ENCODE measurements at regions not wholly inside any gene's neighbourhood (a gene's known extent, or its start where the extent isn't known, plus 50 kb on each side); places are given as distances from the start of the nearest gene placed in this dataset.

DNA sequence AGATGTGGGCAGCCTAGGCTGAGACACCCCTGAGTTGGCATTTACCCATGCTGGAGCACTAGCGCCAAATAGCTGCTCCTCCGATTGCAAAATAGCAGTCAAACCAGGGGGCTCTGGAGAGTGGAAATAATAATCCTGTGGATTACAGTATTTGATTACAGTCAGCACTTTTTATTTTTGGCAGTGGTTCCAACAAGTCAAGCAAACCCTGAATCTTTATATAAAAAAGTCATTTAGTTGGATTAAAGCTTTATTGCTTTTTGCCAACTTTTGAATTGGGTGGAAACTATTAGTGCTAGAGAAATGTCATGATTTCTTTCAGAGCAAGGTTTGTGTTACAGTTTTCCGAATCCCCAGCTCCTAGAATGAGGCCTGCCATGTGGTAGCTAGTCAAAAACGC, 99.3 kb upstream of the FAM20A start:
- Histone ChIP-seq H3K27me3 (ENCODE audit: control insufficient read depth, insufficient read depth, low read length) (no peaks in the 10 kb centered on the region), H3K4me3 (ENCODE audit: low read length) (no peak overlapping the region), H3K27ac (ENCODE audit: low read length) (peak overlapping the region; percentile 37), H3K4me1 (ENCODE audit: control insufficient read depth, insufficient read depth, low read length) (peaks cover 24% of the 10 kb centered on the region), H3K36me3 (ENCODE audit: control insufficient read depth, insufficient read depth, low read length) (no peaks in the 10 kb centered on the region), H3K9me3 (ENCODE audit: control insufficient read depth, low read depth, low read length) (no peaks in the 10 kb centered on the region)
- WGBS (ENCODE audit: insufficient coverage, low lambda C conversion rate) = 80% methylated on average over 1 of the region's 4 CpGs
- DNase-seq = no peak

DNA sequence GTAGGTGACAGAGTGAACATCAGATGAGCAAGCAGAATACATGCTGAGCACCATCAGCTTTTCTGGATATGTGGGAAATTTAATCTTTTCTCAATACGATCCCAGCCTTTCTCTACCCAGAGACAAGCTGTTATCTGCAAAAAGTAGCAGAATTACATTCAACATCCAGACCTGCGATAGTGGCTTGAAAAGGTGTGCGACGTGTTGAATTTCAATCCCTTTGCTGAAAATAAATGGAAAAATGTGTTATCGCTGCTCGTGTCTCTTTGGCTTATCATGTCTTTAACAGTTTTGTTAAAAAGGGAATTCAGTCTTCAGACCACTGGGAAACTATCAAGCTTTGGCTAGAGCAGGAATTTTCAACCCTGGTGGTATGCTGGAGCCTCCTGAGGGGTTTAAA, 98.8 kb upstream of the FAM20A start:
- Histone ChIP-seq H3K27me3 (ENCODE audit: control insufficient read depth, insufficient read depth, low read length) (no peaks in the 10 kb centered on the region), H3K4me3 (ENCODE audit: low read length) (no peak overlapping the region), H3K9me3 (ENCODE audit: control insufficient read depth, low read depth, low read length) (no peaks in the 10 kb centered on the region), H3K27ac (ENCODE audit: low read length) (no peak overlapping the region), H3K4me1 (ENCODE audit: control insufficient read depth, insufficient read depth, low read length) (peaks cover 24% of the 10 kb centered on the region), H3K36me3 (ENCODE audit: control insufficient read depth, insufficient read depth, low read length) (no peaks in the 10 kb centered on the region)
- WGBS (ENCODE audit: insufficient coverage, low lambda C conversion rate) = 100% methylated on average over 4 of the region's 6 CpGs
- DNase-seq = no peak

DNA sequence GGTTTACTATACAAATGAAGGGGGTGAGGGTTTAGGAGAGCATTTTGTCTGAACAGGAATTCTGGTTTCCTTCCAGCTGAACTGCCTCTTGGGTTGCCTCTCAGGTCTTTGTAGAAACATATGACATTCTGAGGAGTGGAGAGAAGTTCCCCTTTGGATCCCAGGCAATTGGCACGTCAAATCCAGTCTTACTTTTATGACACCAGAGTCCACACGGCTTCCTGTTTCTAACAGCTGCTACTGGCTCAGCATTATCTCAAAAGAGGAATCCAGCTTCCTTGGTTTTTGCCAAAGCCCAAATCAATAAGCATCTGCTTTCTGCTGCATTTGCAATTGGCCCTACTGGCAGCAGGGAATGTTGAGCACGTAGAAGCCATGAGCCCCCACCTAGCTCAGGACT, 97.6 kb upstream of the FAM20A start:
- H3K4me1 ChIP-seq (ENCODE audit: control insufficient read depth, insufficient read depth, low read length) = peaks cover 24% of the 10 kb centered on the region
- no CpG with 5 or more reads among the region's 3 CpGs for WGBS (ENCODE audit: insufficient coverage, low lambda C conversion rate)
- H3K9me3 ChIP-seq (ENCODE audit: control insufficient read depth, low read depth, low read length) = no peaks in the 10 kb centered on the region
- peak overlapping the region; percentile 14 for H3K27ac ChIP-seq (ENCODE audit: low read length)
- no peaks in the 10 kb centered on the region for H3K27me3 ChIP-seq (ENCODE audit: control insufficient read depth, insufficient read depth, low read length)
- no peak overlapping the region for H3K4me3 ChIP-seq (ENCODE audit: low read length)
- no peaks in the 10 kb centered on the region for H3K36me3 ChIP-seq (ENCODE audit: control insufficient read depth, insufficient read depth, low read length)
- peak; percentile 63 to 86 for DNase-seq

DNA sequence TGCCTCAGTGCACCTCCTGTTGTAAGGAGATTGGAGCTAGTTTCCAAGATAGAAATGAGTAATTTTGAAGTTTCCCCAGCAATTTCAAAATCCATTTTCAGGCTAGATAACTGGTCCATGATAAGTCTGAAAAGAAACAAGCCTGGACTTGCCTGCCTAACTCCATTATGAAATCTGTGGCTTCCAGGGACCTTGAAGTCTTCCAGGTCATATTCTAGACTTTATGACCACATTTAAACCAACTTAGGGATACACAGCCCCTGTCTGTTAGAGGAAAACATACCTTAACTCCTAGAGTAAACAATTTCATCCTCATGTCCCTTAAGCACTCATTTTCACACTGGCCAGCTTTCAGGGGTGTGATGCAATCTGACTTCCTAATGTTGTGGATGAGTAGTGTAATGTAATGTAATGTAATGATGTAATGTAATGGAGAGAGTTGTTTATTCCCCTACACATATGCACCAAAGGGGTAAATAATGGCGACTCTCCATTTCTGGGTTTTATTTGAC, 96.7 kb upstream of the FAM20A start:
- Histone ChIP-seq H3K4me3 (ENCODE audit: low read length) (no peak overlapping the region), H3K9me3 (ENCODE audit: control insufficient read depth, low read depth, low read length) (no peaks in the 10 kb centered on the region), H3K27me3 (ENCODE audit: control insufficient read depth, insufficient read depth, low read length) (no peaks in the 10 kb centered on the region), H3K36me3 (ENCODE audit: control insufficient read depth, insufficient read depth, low read length) (no peaks in the 10 kb centered on the region), H3K4me1 (ENCODE audit: control insufficient read depth, insufficient read depth, low read length) (peaks cover 24% of the 10 kb centered on the region), H3K27ac (ENCODE audit: low read length) (peak overlapping the region; percentile 14)
- WGBS (ENCODE audit: insufficient coverage, low lambda C conversion rate) = no CpG with 5 or more reads among the region's 1 CpG
- DNase-seq = peak; percentile 16 to 39

DNA sequence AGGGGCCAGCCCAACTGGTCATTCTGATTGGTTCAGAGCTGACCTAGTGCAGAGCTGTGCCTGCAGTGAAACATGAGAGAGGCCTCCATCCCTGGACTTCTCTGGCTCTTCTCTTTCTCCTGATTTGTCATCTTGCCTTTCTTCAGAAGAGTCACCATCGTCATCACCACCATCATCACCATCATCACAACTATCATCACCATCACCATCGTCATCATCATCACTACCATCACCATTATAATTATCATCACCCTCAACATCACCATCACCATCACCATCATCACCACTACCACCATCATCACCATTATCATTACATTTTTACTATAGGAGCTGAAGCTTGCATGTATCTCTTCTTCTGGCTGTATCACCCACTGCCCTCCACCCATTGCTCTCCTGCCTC, 94.5 kb upstream of the FAM20A start:
- Histone ChIP-seq H3K4me3 (ENCODE audit: low read length) (no peak overlapping the region), H3K27ac (ENCODE audit: low read length) (no peak overlapping the region), H3K4me1 (ENCODE audit: control insufficient read depth, insufficient read depth, low read length) (peaks cover 16% of the 10 kb centered on the region), H3K9me3 (ENCODE audit: control insufficient read depth, low read depth, low read length) (no peaks in the 10 kb centered on the region), H3K27me3 (ENCODE audit: control insufficient read depth, insufficient read depth, low read length) (no peaks in the 10 kb centered on the region), H3K36me3 (ENCODE audit: control insufficient read depth, insufficient read depth, low read length) (no peaks in the 10 kb centered on the region)
- 100% methylated on average over 1 of the region's 2 CpGs for WGBS (ENCODE audit: insufficient coverage, low lambda C conversion rate)
- DNase-seq = no peak

DNA sequence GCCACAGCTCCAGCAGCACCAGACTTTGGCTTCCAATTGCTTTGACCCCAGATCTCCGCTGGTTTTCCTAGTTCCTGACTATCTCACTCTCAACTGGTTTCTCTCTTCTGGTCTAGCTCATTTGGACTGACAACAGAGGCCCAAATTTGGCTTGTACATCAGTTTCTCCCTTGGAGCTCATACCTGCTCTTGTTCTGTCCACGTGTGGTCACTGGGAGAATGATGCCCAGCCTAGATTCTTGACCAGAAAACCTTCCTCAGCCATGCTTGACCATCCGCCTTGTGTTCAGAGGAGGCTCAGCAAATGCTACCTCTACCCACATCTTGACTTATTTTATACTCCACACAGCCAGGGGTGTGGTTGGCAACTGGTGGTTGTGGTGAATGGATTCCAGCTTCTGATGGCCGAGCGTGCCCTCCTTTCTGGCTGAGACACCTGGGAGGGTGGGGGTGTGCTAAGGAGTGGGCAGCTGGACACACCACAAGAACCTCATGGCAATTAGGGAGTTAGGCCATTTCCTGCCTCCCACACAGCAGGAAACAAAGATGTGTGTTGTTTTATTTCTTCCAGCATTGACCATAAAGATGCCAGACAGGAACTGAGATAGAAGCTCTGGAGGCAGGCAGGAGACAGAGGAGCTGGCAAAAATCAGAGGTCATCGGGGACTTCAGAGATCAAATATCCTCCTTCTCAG, 93.8 kb upstream of the FAM20A start:
- no peaks in the 10 kb centered on the region for H3K27me3 ChIP-seq (ENCODE audit: control insufficient read depth, insufficient read depth, low read length)
- peaks cover 10% of the 10 kb centered on the region for H3K4me1 ChIP-seq (ENCODE audit: control insufficient read depth, insufficient read depth, low read length)
- H3K9me3 ChIP-seq (ENCODE audit: control insufficient read depth, low read depth, low read length) = no peaks in the 10 kb centered on the region
- no peak overlapping the region for H3K27ac ChIP-seq (ENCODE audit: low read length)
- H3K36me3 ChIP-seq (ENCODE audit: control insufficient read depth, insufficient read depth, low read length) = no peaks in the 10 kb centered on the region
- no peak for DNase-seq
- H3K4me3 ChIP-seq (ENCODE audit: low read length) = no peak overlapping the region
- no CpG with 5 or more reads among the region's 6 CpGs for WGBS (ENCODE audit: insufficient coverage, low lambda C conversion rate)

DNA sequence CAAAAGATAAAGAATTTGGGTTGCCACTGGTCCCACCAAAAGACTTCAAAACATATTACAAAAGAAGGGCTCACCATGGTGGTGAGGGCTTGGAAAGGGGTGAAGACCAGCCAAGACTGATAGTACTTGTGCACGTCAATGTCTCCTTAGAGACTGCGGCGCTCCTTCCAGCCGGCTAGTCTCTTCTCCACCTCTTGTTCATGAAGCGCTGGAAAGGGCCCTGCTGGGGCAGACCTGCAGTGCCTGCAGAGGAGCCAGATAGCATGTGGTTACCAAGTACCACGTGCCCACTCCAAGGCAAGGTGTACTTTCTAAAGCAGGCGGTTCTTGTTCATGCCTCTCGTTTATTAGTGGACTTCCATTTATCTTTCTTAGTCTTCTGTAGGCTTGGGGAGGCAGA, 92.7 kb upstream of the FAM20A start:
- WGBS (ENCODE audit: insufficient coverage, low lambda C conversion rate) = no CpG with 5 or more reads among the region's 8 CpGs
- no peak overlapping the region for H3K27ac ChIP-seq (ENCODE audit: low read length)
- H3K4me3 ChIP-seq (ENCODE audit: low read length) = no peak overlapping the region
- H3K4me1 ChIP-seq (ENCODE audit: control insufficient read depth, insufficient read depth, low read length) = peaks cover 7% of the 10 kb centered on the region
- no peak for DNase-seq
- H3K36me3 ChIP-seq (ENCODE audit: control insufficient read depth, insufficient read depth, low read length) = no peaks in the 10 kb centered on the region
- no peaks in the 10 kb centered on the region for H3K27me3 ChIP-seq (ENCODE audit: control insufficient read depth, insufficient read depth, low read length)
- no peaks in the 10 kb centered on the region for H3K9me3 ChIP-seq (ENCODE audit: control insufficient read depth, low read depth, low read length)

DNA sequence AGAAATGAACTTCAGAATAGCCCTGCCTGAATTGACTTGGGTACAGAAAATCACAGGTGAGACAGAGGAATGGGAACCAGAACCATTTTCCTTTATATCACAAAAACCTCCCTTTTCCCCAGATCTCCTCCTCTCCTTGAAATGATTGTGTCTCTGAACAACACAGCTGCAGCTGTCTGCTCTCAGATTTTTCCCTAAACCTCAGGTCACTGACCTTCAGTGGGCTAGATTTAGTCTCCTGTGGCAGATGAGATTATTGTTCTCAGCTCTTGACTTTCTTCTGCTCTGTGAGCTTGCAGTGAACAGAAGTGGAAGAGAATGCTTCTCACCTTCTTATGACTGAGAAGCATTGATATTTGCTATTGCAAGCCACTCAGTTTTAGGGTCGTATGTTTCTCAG, 92.3 kb upstream of the FAM20A start:
- Histone ChIP-seq H3K4me1 (ENCODE audit: control insufficient read depth, insufficient read depth, low read length) (peaks cover 4% of the 10 kb centered on the region), H3K9me3 (ENCODE audit: control insufficient read depth, low read depth, low read length) (no peaks in the 10 kb centered on the region), H3K4me3 (ENCODE audit: low read length) (no peak overlapping the region), H3K27me3 (ENCODE audit: control insufficient read depth, insufficient read depth, low read length) (no peaks in the 10 kb centered on the region), H3K27ac (ENCODE audit: low read length) (no peak overlapping the region), H3K36me3 (ENCODE audit: control insufficient read depth, insufficient read depth, low read length) (no peaks in the 10 kb centered on the region)
- no peak for DNase-seq
- no CpG with 5 or more reads among the region's 1 CpG for WGBS (ENCODE audit: insufficient coverage, low lambda C conversion rate)

DNA sequence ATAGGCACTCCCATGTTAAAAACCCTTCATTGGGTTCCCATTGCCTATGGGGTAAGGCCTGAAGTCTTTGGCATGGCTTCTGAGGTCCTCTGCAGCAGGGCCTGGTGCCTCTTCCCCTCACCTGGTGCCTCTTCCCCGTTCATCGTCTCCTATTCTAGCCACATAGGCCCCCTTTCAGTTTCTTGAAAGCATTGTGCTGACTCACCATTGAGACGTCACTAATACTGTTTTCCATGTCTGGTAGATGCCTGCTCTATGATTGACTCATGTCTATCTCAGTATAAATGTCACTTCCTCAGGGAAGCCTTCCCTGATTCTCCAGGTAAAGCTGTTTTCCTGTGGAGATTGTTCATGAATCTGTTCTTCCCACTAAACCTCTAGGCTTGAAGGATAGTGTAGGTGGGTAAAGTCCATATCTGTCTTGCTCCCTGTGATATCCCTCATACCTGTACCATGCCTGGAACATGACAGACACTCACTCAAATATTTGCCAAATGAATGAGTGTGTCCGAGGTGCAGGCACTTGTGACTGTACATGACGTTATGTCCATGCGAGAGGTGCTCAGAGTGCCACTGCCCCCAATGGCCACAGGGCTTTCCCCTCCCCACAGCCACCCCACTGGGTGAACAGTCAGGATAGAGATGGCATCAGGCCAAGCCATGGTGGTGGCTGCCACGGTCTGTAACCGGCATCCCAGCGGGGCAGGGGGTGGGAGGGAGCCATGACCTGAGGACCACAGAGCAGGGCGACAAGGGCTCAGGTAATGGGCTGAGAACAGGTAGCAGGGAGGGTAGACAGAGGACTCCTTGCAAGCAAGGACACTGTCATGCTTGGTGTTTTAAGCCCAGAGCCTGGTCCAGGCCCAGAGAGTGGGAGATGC, 85.2 kb upstream of the FAM20A start:
- no peaks in the 10 kb centered on the region for H3K4me1 ChIP-seq (ENCODE audit: control insufficient read depth, insufficient read depth, low read length)
- no peak for DNase-seq

DNA sequence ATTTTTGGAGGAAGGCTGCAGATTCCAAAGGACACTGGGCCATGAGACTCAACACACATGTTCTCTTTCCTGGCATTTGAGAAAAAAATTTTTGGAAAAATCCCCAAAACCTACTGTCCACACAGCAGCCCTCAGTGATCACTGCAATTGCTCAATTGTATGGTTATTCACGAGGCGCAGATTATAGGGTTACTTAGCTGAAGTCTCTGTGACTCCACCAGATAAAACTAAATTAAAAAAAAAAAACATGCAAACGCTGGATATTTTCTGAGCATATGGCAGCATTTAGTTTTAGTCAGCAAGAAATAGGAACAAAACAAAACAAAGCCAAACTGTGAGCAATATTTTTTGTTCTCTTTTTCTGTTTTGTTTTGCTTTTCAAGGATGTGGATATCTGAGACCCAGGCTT, 83.8 kb upstream of the FAM20A start:
- H3K4me3 ChIP-seq (ENCODE audit: low read length) = no peak overlapping the region
- no peaks in the 10 kb centered on the region for H3K4me1 ChIP-seq (ENCODE audit: control insufficient read depth, insufficient read depth, low read length)
- no peak overlapping the region for H3K27ac ChIP-seq (ENCODE audit: low read length)
- no peaks in the 10 kb centered on the region for H3K27me3 ChIP-seq (ENCODE audit: control insufficient read depth, insufficient read depth, low read length)
- DNase-seq = no peak
- no peaks in the 10 kb centered on the region for H3K9me3 ChIP-seq (ENCODE audit: control insufficient read depth, low read depth, low read length)
- WGBS (ENCODE audit: insufficient coverage, low lambda C conversion rate) = 94% methylated on average over 3 of the region's 3 CpGs
- no peaks in the 10 kb centered on the region for H3K36me3 ChIP-seq (ENCODE audit: control insufficient read depth, insufficient read depth, low read length)

More for the DNA sequence above, 85.2 kb upstream of the FAM20A start:
- no peak overlapping the region for H3K27ac ChIP-seq (ENCODE audit: low read length)
- no peaks in the 10 kb centered on the region for H3K36me3 ChIP-seq (ENCODE audit: control insufficient read depth, insufficient read depth, low read length)
- no peak overlapping the region for H3K4me3 ChIP-seq (ENCODE audit: low read length)
- H3K9me3 ChIP-seq (ENCODE audit: control insufficient read depth, low read depth, low read length) = no peaks in the 10 kb centered on the region
- no peaks in the 10 kb centered on the region for H3K27me3 ChIP-seq (ENCODE audit: control insufficient read depth, insufficient read depth, low read length)
- WGBS (ENCODE audit: insufficient coverage, low lambda C conversion rate) = 100% methylated on average over 1 of the region's 10 CpGs
